ENCODE measurements at regions not wholly inside any gene's neighbourhood (a gene's known extent, or its start where the extent isn't known, plus 50 kb on each side); places are given as distances from the start of the nearest gene placed in this dataset.

DNA sequence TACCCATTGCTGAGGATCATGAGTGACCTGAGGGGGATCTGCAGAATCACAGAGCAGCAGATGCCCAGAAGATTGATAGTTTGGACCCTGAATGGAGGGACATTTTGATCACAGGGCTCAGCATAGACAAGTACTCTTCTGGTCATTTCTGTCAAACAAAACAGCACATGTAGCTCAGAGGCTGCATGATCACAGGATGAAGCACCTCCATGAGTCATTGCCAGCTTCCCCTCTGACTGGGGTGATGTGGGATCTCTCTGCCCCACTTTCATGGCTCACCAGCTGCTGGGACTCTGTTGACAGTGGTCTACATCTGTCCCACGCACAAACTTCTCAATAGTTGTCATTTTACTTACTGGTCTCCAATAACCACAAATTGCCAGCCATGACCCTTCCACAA lies 264.1 kb downstream of the RPIA start:
- TF ChIP-seq, protein P1, sequence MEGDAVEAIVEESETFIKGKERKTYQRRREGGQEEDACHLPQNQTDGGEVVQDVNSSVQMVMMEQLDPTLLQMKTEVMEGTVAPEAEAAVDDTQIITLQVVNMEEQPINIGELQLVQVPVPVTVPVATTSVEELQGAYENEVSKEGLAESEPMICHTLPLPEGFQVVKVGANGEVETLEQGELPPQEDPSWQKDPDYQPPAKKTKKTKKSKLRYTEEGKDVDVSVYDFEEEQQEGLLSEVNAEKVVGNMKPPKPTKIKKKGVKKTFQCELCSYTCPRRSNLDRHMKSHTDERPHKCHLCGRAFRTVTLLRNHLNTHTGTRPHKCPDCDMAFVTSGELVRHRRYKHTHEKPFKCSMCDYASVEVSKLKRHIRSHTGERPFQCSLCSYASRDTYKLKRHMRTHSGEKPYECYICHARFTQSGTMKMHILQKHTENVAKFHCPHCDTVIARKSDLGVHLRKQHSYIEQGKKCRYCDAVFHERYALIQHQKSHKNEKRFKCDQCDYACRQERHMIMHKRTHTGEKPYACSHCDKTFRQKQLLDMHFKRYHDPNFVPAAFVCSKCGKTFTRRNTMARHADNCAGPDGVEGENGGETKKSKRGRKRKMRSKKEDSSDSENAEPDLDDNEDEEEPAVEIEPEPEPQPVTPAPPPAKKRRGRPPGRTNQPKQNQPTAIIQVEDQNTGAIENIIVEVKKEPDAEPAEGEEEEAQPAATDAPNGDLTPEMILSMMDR (IDR thresholded peaks at IDR 0.05; ENCODE audit: low read depth, low read length, poor library complexity, severe bottlenecking), result no peak
- TF ChIP-seq EZH2phosphoT487 (IDR thresholded peaks at IDR 0.05; ENCODE audit: borderline replicate concordance, low read length), result no peak

Measured in DOHH2 (cell line).